Colonic mucosa (tissue), 4 donors: ENCODE measurements at regions not wholly inside any gene's neighbourhood (a gene's known extent, or its start where the extent isn't known, plus 50 kb on each side); places are given as distances from the start of the nearest gene placed in this dataset.

ENCODE experiments used
- DNase-seq: peaks from one replicate; pipeline ENCODE4 v3.0.0-alpha.2; 2020
- H3K27ac ChIP-seq: fragments of 200-600 bp; one replicate; pipeline ENCODE4 v1.8.0; 2021
- H3K27me3 ChIP-seq: fragments of 200-600 bp; one replicate; pipeline ENCODE4 v1.8.0; 2021
- H3K36me3 ChIP-seq: fragments of 200-600 bp; one replicate; pipeline ENCODE4 v1.8.0; 2021
- H3K4me1 ChIP-seq: fragments of 200-600 bp; one replicate; pipeline ENCODE4 v1.8.0; 2021; ENCODE audit warnings: mild to moderate bottlenecking
- H3K4me3 ChIP-seq: fragments of 200-600 bp; one replicate; pipeline ENCODE4 v1.8.0; 2021
- H3K9ac ChIP-seq, 2 donors: one replicate each; pipeline ENCODE4 v1.7.0; 2013; ENCODE audit warnings: control low read depth in 2 of 2, low read depth in 2 of 2, low read length in 2 of 2
- H3K9me3 ChIP-seq: fragments of 200-600 bp; one replicate; pipeline ENCODE4 v1.8.0; 2021
- intact Hi-C: fragments of 100-400 bp; cut with DNase I; formaldehyde crosslinking; loops from one replicate; pipeline ENCODE4 v1.14.1; 2022
- TF ChIP-seq, protein P1 (sequence below): fragments of 200-600 bp; IDR thresholded peaks from one replicate; pipeline ENCODE4 v1.8.0; 2022; ENCODE audit warnings: antibody characterized with exemption, mild to moderate bottlenecking
- donor health status: healthy.
- donor health status: DM: no; HTN: no; CAD: no.
- donor health status: DM: no; HTN: no; CAD: no.

GRCh38 chr2:57937456-57937855 is 109.2 kb upstream of the VRK2 start:
- Histone ChIP-seq H3K27me3 (no peaks in the 10 kb centered on the region), H3K9me3 (no peaks in the 10 kb centered on the region), H3K36me3 (no peaks in the 10 kb centered on the region), H3K27ac (no peak overlapping the region), H3K4me3 (no peak overlapping the region), H3K9ac (no peak overlapping the region), H3K4me1 (no peaks in the 10 kb centered on the region)
- no peak for DNase-seq
- TF ChIP-seq, protein P1, sequence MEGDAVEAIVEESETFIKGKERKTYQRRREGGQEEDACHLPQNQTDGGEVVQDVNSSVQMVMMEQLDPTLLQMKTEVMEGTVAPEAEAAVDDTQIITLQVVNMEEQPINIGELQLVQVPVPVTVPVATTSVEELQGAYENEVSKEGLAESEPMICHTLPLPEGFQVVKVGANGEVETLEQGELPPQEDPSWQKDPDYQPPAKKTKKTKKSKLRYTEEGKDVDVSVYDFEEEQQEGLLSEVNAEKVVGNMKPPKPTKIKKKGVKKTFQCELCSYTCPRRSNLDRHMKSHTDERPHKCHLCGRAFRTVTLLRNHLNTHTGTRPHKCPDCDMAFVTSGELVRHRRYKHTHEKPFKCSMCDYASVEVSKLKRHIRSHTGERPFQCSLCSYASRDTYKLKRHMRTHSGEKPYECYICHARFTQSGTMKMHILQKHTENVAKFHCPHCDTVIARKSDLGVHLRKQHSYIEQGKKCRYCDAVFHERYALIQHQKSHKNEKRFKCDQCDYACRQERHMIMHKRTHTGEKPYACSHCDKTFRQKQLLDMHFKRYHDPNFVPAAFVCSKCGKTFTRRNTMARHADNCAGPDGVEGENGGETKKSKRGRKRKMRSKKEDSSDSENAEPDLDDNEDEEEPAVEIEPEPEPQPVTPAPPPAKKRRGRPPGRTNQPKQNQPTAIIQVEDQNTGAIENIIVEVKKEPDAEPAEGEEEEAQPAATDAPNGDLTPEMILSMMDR, result no peak
- intact Hi-C loops, result no loop called here

DNA sequence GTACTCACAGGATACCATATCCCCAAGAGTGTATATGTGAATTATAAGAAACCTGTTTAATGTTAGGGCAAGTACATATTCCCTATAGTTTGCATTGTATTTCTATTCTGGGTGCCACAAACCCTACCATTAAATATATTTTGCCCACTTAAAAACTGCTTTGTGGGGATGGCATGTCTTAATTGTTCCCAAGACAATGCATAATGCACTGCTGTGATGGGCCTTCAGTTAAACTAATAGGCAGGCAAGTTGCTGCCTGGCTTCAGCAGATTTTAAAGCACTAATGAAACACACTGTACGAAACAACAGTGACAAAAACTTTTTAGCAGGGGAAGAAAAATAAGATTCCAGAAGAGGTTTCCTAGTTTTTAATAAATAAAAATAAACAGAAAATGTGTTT is 104.8 kb upstream of the VRK2 start:
- H3K4me1 ChIP-seq, result no peaks in the 10 kb centered on the region
- no peaks in the 10 kb centered on the region for H3K27me3 ChIP-seq
- no peak overlapping the region for H3K9ac ChIP-seq
- H3K27ac ChIP-seq, result no peak overlapping the region
- H3K36me3 ChIP-seq, result no peaks in the 10 kb centered on the region
- H3K9me3 ChIP-seq, result no peaks in the 10 kb centered on the region
- TF ChIP-seq, protein P1, result no peak
- no peak for DNase-seq
- intact Hi-C loops, result no loop called here
- no peak overlapping the region for H3K4me3 ChIP-seq

DNA sequence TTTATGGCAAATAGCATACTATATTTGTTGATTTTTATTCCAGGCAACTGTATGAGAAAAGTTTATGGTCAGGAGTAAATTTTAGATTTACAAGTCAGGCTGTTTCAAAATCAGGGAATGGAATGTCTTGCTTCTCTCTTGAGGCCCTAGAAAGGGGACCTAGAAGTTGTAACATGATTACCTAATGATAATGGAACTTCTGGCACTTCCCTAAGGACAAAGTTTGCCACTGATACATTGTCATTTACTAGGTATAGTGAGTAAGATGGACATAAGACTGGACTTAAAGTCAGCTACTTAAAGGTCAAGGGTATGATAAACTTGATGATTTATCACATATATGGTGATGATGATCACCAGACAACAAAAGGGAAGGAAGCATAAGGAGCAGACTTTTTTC is 103.3 kb upstream of the VRK2 start:
- H3K27ac ChIP-seq, result no peak overlapping the region
- no peak for DNase-seq
- H3K9ac ChIP-seq, result no peak overlapping the region
- no peaks in the 10 kb centered on the region for H3K27me3 ChIP-seq
- H3K4me3 ChIP-seq, result no peak overlapping the region
- no peaks in the 10 kb centered on the region for H3K9me3 ChIP-seq
- intact Hi-C loops, result no loop called here
- TF ChIP-seq, protein P1, result no peak
- no peaks in the 10 kb centered on the region for H3K36me3 ChIP-seq
- no peaks in the 10 kb centered on the region for H3K4me1 ChIP-seq

GRCh38 chr2:57947398-57947797 is 99.2 kb upstream of the VRK2 start:
- Histone ChIP-seq H3K36me3 (no peaks in the 10 kb centered on the region), H3K4me3 (no peak overlapping the region), H3K27ac (no peak overlapping the region), H3K27me3 (no peaks in the 10 kb centered on the region), H3K9ac (no peak overlapping the region), H3K4me1 (no peaks in the 10 kb centered on the region), H3K9me3 (no peaks in the 10 kb centered on the region)
- intact Hi-C loops, result no loop called here
- DNase-seq, result no peak
- TF ChIP-seq, protein P1, result no peak

DNA sequence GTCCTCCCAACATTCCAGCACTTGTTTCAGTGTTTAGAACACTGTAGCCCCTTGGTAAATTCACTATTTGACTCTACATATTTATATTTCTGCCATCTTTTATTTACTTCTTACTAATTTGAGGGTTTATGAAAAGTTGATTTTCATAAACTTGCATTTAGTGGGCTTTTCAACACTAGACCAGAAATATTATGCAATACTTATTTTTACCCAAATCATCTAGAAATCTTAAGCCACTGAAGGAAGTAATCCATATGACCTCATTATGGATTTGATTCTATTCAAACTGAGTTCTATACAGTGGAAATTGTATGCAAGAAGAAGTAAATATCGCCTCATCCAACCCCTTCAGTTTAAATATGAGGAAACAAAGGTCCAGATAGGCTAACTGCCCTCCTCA is 92.6 kb upstream of the VRK2 start:
- TF ChIP-seq, protein P1, result no peak
- H3K27ac ChIP-seq, result no peak overlapping the region
- H3K27me3 ChIP-seq, result no peaks in the 10 kb centered on the region
- DNase-seq, result no peak
- no peaks in the 10 kb centered on the region for H3K36me3 ChIP-seq
- no peak overlapping the region for H3K4me3 ChIP-seq
- no peaks in the 10 kb centered on the region for H3K4me1 ChIP-seq
- H3K9me3 ChIP-seq, result no peaks in the 10 kb centered on the region
- intact Hi-C loops, result no loop called here
- no peak overlapping the region for H3K9ac ChIP-seq

GRCh38 chr2:57957238-57957637 is 89.4 kb upstream of the VRK2 start:
- Histone ChIP-seq H3K4me3 (no peak overlapping the region), H3K27me3 (no peaks in the 10 kb centered on the region), H3K4me1 (no peaks in the 10 kb centered on the region), H3K36me3 (no peaks in the 10 kb centered on the region), H3K9ac (no peak overlapping the region), H3K27ac (no peak overlapping the region), H3K9me3 (no peaks in the 10 kb centered on the region)
- intact Hi-C loops, result no loop called here
- DNase-seq, result no peak
- TF ChIP-seq, protein P1, result no peak
